WTC11 (cell line): ENCODE measurements at regions not wholly inside any gene's neighbourhood (a gene's known extent, or its start where the extent isn't known, plus 50 kb on each side); places are given as distances from the start of the nearest gene placed in this dataset.

Source experiments
- CREB1 ChIP-seq: sonication (generic); formaldehyde crosslinking; IDR thresholded peaks from 2 replicates; pipeline ENCODE4 v1.8.0; 2023; ENCODE audit warnings: mild to moderate bottlenecking, missing genetic modification reagents
- FOXP1 ChIP-seq: sonication (generic); formaldehyde crosslinking; IDR thresholded peaks from 2 replicates; pipeline ENCODE4 v1.8.0; 2022; ENCODE audit warnings: missing genetic modification reagents, mild to moderate bottlenecking, moderate library complexity, borderline replicate concordance
- GABPB1 ChIP-seq: sonication (generic); formaldehyde crosslinking; IDR thresholded peaks from 2 replicates; pipeline ENCODE4 v1.8.1; 2023; ENCODE audit warnings: mild to moderate bottlenecking, missing genetic modification reagents
- KAT7 ChIP-seq: sonication (generic); formaldehyde crosslinking; IDR thresholded peaks from 2 replicates; pipeline ENCODE4 v1.8.1; 2023; ENCODE audit warnings: missing genetic modification reagents, mild to moderate bottlenecking, borderline replicate concordance
- MAX ChIP-seq: sonication (generic); formaldehyde crosslinking; IDR thresholded peaks from 2 replicates; pipeline ENCODE4 v1.8.0; 2022; ENCODE audit warnings: mild to moderate bottlenecking, missing genetic modification reagents
- MLX ChIP-seq: sonication (generic); formaldehyde crosslinking; IDR thresholded peaks from 2 replicates; pipeline ENCODE4 v1.8.1; 2023; ENCODE audit warnings: mild to moderate bottlenecking, missing genetic modification reagents, moderate library complexity
- NFE2L1 ChIP-seq: sonication (generic); formaldehyde crosslinking; IDR thresholded peaks from 2 replicates; pipeline ENCODE4 v1.8.1; 2023; ENCODE audit warnings: missing genetic modification reagents
- NR3C1 ChIP-seq: sonication (generic); formaldehyde crosslinking; conservative IDR thresholded peaks from 2 replicates; pipeline ENCODE4 v1.8.1; 2023; ENCODE audit warnings: low read depth, mild to moderate bottlenecking, missing genetic modification reagents
- RORB ChIP-seq: fragments of 250-450 bp; sonication (Bioruptor Pico); IDR thresholded peaks from 2 replicates; pipeline ENCODE4 v1.9.0; 2021; ENCODE audit warnings: mild to moderate bottlenecking
- ZNF512 ChIP-seq: sonication (generic); formaldehyde crosslinking; IDR thresholded peaks from 2 replicates; pipeline ENCODE4 v1.8.1; 2022; ENCODE audit warnings: missing genetic modification reagents, borderline replicate concordance
- TF ChIP-seq, protein P1 (sequence below): fragments of 200-600 bp; IDR thresholded peaks from 2 replicates; pipeline ENCODE4 v1.8.0; 2022; ENCODE audit warnings: antibody characterized with exemption
- TF ChIP-seq, protein P2 (sequence below): sonication (generic); formaldehyde crosslinking; IDR thresholded peaks from 2 replicates; pipeline ENCODE4 v1.8.0; 2022; ENCODE audit warnings: mild to moderate bottlenecking, missing genetic modification reagents
- TF ChIP-seq, protein P3 (sequence below): sonication (generic); formaldehyde crosslinking; IDR thresholded peaks from 2 replicates; pipeline ENCODE4 v1.8.1; 2023; ENCODE audit warnings: mild to moderate bottlenecking, missing genetic modification reagents, moderate library complexity

DNA sequence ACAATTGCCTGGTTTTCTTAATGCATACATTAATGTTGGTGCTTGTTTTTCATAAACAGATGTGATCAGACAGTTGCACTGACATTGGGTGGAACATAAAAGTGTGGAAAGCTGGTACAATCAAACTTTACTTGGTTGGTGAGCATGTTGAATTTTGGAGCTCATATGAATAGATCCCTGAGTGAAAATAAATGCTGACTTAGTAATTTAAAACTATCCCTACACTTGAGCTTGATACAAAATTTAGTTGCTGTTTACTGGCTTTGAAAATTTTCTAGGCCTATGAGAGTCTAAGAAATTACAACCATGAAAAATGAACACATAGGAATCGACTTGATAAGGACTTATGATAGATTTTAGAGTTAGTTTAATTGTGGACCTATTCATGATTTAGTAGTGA, 551.8 kb upstream of the PABPC4L start:
- TF ChIP-seq KAT7 (CRISPR knock-in tag) (no peak), RORB (CRISPR knock-in tag) (no peak), ZNF512 (CRISPR knock-in tag) (no peak), GABPB1 (CRISPR knock-in tag) (no peak), NFE2L1 (CRISPR knock-in tag) (no peak), NR3C1 (CRISPR knock-in tag) (no peak), MLX (CRISPR knock-in tag) (no peak), FOXP1 (no peak), MAX (CRISPR knock-in tag) (no peak), CREB1 (CRISPR knock-in tag) (no peak)
- TF ChIP-seq, protein P1, sequence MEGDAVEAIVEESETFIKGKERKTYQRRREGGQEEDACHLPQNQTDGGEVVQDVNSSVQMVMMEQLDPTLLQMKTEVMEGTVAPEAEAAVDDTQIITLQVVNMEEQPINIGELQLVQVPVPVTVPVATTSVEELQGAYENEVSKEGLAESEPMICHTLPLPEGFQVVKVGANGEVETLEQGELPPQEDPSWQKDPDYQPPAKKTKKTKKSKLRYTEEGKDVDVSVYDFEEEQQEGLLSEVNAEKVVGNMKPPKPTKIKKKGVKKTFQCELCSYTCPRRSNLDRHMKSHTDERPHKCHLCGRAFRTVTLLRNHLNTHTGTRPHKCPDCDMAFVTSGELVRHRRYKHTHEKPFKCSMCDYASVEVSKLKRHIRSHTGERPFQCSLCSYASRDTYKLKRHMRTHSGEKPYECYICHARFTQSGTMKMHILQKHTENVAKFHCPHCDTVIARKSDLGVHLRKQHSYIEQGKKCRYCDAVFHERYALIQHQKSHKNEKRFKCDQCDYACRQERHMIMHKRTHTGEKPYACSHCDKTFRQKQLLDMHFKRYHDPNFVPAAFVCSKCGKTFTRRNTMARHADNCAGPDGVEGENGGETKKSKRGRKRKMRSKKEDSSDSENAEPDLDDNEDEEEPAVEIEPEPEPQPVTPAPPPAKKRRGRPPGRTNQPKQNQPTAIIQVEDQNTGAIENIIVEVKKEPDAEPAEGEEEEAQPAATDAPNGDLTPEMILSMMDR = no peak
- TF ChIP-seq, protein P2, sequence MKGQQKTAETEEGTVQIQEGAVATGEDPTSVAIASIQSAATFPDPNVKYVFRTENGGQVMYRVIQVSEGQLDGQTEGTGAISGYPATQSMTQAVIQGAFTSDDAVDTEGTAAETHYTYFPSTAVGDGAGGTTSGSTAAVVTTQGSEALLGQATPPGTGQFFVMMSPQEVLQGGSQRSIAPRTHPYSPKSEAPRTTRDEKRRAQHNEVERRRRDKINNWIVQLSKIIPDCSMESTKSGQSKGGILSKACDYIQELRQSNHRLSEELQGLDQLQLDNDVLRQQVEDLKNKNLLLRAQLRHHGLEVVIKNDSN (CRISPR knock-in tag) = no peak
- TF ChIP-seq, protein P3, sequence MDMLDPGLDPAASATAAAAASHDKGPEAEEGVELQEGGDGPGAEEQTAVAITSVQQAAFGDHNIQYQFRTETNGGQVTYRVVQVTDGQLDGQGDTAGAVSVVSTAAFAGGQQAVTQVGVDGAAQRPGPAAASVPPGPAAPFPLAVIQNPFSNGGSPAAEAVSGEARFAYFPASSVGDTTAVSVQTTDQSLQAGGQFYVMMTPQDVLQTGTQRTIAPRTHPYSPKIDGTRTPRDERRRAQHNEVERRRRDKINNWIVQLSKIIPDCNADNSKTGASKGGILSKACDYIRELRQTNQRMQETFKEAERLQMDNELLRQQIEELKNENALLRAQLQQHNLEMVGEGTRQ (CRISPR knock-in tag) = no peak
